ENCODE measurements at regions not wholly inside any gene's neighbourhood (a gene's known extent, or its start where the extent isn't known, plus 50 kb on each side); places are given as distances from the start of the nearest gene placed in this dataset.

DNA sequence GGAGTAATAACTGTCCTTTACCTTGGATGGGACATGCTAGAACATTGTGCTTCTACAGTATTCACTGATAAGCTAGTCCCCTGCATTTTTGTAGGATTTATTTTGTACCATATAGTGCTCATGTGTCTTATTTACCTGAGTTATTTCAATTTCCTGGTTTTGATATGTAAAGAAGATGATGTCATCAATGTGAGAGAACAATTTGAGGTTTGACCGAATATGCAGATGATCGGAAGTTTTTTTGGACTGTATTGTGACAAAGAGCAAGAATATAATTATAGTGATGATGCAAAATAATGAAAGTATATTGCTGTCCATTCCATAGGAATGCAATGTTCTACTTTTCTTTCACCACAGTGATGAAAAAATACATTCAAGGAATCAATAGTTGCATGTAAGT, 114.8 kb downstream of the RERGL start:
- no peak for TF ChIP-seq CTCF (IDR thresholded peaks at IDR 0.05)
- Mint-ChIP-seq H3K27me3 (no peaks in the 10 kb centered on the region), H3K9me3 (peaks cover 8% of the 10 kb centered on the region), H3K4me1 (ENCODE audit: low read depth) (no peaks in the 10 kb centered on the region), H3K27ac (no peak overlapping the region), H3K36me3 (ENCODE audit: low read depth) (no peaks in the 10 kb centered on the region), H3K4me3 (no peak overlapping the region)
- Histone ChIP-seq H3K4me3 (ENCODE audit: low read length) (no peak overlapping the region), H3K27me3 (ENCODE audit: control insufficient read depth in 1 of 2, insufficient read depth in 2 of 2, low read length in 2 of 2) (no peaks in the 10 kb centered on the region), H3K4me1 (ENCODE audit: insufficient read depth, low read length) (no peaks in the 10 kb centered on the region), H3K27ac (ENCODE audit: low read depth in 1 of 2, low read length in 2 of 2) (no peak overlapping the region), H3K9me3 (ENCODE audit: control insufficient read depth in 1 of 2, insufficient read depth in 1 of 2, low read length in 2 of 2) (no peaks in the 10 kb centered on the region), H3K36me3 (ENCODE audit: insufficient read depth, low read length) (no peaks in the 10 kb centered on the region)
- ATAC-seq (ENCODE audit: poor library complexity) (no peak), DNase-seq (no peak)
- CTCF ChIA-PET: no interaction called here
- intact Hi-C loops (cut with DNase I, micrococcal nuclease): no loop called here
- POLR2A ChIA-PET: no interaction called here

DNA sequence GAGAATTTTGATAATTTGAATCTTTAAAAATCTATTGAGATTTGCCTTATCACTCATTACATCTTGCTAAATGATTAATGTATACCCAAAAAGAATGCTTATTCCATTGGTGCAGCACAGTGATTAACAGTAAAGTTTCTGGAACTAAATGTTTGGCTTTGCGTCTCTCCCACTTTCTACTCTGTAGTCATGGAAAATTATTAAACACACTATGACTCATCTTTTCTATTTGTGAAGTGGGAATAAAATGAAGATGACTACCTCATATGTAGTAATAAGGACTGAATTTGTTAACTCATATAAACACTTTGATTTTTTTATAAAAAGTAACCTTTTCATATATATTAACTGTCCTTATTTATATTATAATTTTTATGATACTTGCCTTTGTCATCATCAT, 118.1 kb downstream of the RERGL start:
- Histone ChIP-seq H3K4me3 (ENCODE audit: low read length) (no peak overlapping the region), H3K36me3 (ENCODE audit: insufficient read depth, low read length) (no peaks in the 10 kb centered on the region), H3K9me3 (ENCODE audit: control insufficient read depth in 1 of 2, insufficient read depth in 1 of 2, low read length in 2 of 2) (peaks cover 0 to 5% of the 10 kb centered on the region in 2 experiments), H3K27ac (ENCODE audit: low read depth in 1 of 2, low read length in 2 of 2) (no peak overlapping the region), H3K4me1 (ENCODE audit: insufficient read depth, low read length) (no peaks in the 10 kb centered on the region), H3K27me3 (ENCODE audit: control insufficient read depth in 1 of 2, insufficient read depth in 2 of 2, low read length in 2 of 2) (no peaks in the 10 kb centered on the region)
- H3K9me3 Mint-ChIP-seq: peaks cover 13% of the 10 kb centered on the region
- intact Hi-C loops (cut with DNase I, micrococcal nuclease): no loop called here
- no peaks in the 10 kb centered on the region for H3K36me3 Mint-ChIP-seq (ENCODE audit: low read depth)
- H3K27me3 Mint-ChIP-seq: no peaks in the 10 kb centered on the region
- CTCF ChIA-PET: no interaction called here
- DNase-seq (no peak), ATAC-seq (ENCODE audit: poor library complexity) (no peak)
- H3K27ac Mint-ChIP-seq: no peak overlapping the region
- TF ChIP-seq CTCF (IDR thresholded peaks at IDR 0.05): no peak
- no peaks in the 10 kb centered on the region for H3K4me1 Mint-ChIP-seq (ENCODE audit: low read depth)
- H3K4me3 Mint-ChIP-seq: no peak overlapping the region
- POLR2A ChIA-PET: no interaction called here

DNA sequence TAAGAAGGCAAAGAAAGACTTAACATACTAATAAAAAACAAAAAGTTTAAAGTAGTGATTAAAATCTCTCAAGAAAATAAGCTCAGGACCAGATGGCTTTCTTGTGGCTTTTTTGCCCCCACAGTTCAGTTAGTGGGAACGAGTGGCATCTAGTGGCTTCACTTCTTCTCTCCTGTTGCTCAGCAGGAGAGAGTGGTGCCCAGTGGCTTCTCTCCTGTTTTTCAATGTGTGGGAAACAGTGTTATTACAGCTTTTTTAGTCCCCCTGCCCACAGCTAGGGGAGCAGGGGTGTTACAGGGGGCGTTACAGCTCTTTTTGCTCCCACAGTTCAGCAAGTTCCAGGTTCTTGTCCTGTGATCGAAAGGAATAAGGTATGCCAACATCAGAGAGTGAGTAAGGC, 135.2 kb downstream of the RERGL start:
- H3K27ac ChIP-seq (ENCODE audit: low read depth in 1 of 2, low read length in 2 of 2): no peak overlapping the region
- POLR2A ChIA-PET: no interaction called here
- H3K4me1 ChIP-seq (ENCODE audit: insufficient read depth, low read length): no peaks in the 10 kb centered on the region
- no peak for TF ChIP-seq CTCF (IDR thresholded peaks at IDR 0.05)
- ATAC-seq (ENCODE audit: poor library complexity) (no peak), DNase-seq (no peak)
- Mint-ChIP-seq H3K9me3 (peaks cover 10% of the 10 kb centered on the region), H3K4me3 (no peak overlapping the region), H3K27me3 (no peaks in the 10 kb centered on the region), H3K27ac (no peak overlapping the region), H3K4me1 (ENCODE audit: low read depth) (no peaks in the 10 kb centered on the region), H3K36me3 (ENCODE audit: low read depth) (no peaks in the 10 kb centered on the region)
- peaks cover 0 to 1% of the 10 kb centered on the region in 2 experiments for H3K9me3 ChIP-seq (ENCODE audit: control insufficient read depth in 1 of 2, insufficient read depth in 1 of 2, low read length in 2 of 2)
- no peak overlapping the region for H3K4me3 ChIP-seq (ENCODE audit: low read length)
- no peaks in the 10 kb centered on the region for H3K27me3 ChIP-seq (ENCODE audit: control insufficient read depth in 1 of 2, insufficient read depth in 2 of 2, low read length in 2 of 2)
- intact Hi-C loops (cut with DNase I, micrococcal nuclease): no loop called here
- no peaks in the 10 kb centered on the region for H3K36me3 ChIP-seq (ENCODE audit: insufficient read depth, low read length)
- CTCF ChIA-PET: no interaction called here

Measured in CD4-positive, alpha-beta T cell (primary cell).